WERI-Rb-1 (cell line): ENCODE measurements at regions not wholly inside any gene's neighbourhood (a gene's known extent, or its start where the extent isn't known, plus 50 kb on each side); places are given as distances from the start of the nearest gene placed in this dataset.
A peak's percentile ranks its signal among the peaks of the same experiment; 100 is the strongest.

Source experiments
- DNase-seq: peaks from one replicate; pipeline ENCODE4 v3.0.0-alpha.2; 2020
- H3K27ac ChIP-seq: fragments of 250-450 bp; sonication (Bioruptor Pico); 2 replicates; pipeline ENCODE4 v1.5.1; 2020; ENCODE audit warnings: mild to moderate bottlenecking, moderate library complexity
- H3K27me3 ChIP-seq: fragments of 250-450 bp; sonication (Bioruptor Pico); 2 replicates; pipeline ENCODE4 v1.5.1; 2021; ENCODE audit warnings: mild to moderate bottlenecking, low read depth, moderate library complexity; ENCODE audit not compliant: insufficient read depth, severe bottlenecking
- H3K36me3 ChIP-seq: fragments of 250-450 bp; sonication (Bioruptor Pico); 2 replicates; pipeline ENCODE4 v1.5.1; 2020; ENCODE audit warnings: mild to moderate bottlenecking, moderate library complexity
- H3K4me3 ChIP-seq: 2 replicates; pipeline ENCODE4 v1.5.1; 2011; ENCODE audit warnings: low read depth, mild to moderate bottlenecking, control low read depth, low read length
- H3K9me3 ChIP-seq: fragments of 250-450 bp; sonication (Bioruptor Pico); 2 replicates; pipeline ENCODE4 v1.5.1; 2021; ENCODE audit warnings: mild to moderate bottlenecking, moderate library complexity; ENCODE audit not compliant: severe bottlenecking
- TF ChIP-seq, protein P1 (sequence below): IDR thresholded peaks from 2 replicates; pipeline ENCODE4 v1.5.1; 2011; ENCODE audit warnings: low read depth, mild to moderate bottlenecking, control low read depth, inconsistent platforms, low read length

DNA sequence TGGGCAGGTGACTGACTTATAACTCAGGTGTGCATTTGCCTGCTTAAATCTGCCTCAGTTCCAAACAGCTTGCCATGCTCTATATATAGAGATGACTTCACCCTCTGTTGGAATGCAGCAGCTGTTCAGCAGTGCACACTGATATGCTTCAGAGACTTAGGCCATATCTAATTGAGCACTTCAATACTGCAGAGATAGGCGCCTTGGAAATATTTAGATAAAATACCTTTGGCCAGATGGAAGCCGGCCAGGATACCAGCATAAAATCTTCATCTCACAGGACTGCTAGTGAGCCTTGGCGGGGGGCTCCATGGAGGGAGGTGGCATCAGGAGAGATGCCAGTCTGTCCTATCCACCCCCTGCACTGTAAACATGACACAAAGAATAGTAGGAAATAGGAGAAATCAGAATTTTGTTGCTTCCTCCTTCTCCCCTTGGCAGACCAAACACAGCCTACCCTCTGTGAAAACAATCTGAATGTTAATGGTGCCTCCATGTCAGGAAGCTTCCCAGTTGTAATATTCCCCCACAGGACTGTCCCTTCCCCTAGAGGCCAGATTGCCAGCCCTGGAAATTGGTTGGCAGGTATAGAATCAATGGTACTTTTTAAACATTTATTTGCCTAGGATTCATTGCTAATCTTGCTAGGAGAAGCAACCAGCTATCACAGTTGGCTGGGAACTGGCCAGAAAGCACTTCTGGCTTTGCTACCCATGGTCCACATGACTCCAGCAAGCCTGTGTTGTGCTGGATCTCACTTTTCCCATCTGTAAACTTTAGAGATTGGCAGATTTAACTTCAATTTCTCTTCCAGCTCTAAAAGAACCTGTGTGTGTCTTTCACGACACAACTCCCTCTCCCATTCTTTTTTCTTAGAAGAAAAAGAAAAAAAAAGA is 215.5 kb upstream of the KCNMB2 start:
- Histone ChIP-seq H3K9me3 (no peaks in the 10 kb centered on the region), H3K4me3 (no peak overlapping the region), H3K27ac (no peak overlapping the region), H3K27me3 (no peaks in the 10 kb centered on the region), H3K36me3 (no peaks in the 10 kb centered on the region)
- peak; percentile 13 for DNase-seq
- TF ChIP-seq, protein P1, sequence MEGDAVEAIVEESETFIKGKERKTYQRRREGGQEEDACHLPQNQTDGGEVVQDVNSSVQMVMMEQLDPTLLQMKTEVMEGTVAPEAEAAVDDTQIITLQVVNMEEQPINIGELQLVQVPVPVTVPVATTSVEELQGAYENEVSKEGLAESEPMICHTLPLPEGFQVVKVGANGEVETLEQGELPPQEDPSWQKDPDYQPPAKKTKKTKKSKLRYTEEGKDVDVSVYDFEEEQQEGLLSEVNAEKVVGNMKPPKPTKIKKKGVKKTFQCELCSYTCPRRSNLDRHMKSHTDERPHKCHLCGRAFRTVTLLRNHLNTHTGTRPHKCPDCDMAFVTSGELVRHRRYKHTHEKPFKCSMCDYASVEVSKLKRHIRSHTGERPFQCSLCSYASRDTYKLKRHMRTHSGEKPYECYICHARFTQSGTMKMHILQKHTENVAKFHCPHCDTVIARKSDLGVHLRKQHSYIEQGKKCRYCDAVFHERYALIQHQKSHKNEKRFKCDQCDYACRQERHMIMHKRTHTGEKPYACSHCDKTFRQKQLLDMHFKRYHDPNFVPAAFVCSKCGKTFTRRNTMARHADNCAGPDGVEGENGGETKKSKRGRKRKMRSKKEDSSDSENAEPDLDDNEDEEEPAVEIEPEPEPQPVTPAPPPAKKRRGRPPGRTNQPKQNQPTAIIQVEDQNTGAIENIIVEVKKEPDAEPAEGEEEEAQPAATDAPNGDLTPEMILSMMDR: no peak

- DNase-seq: no peak
- H3K36me3 ChIP-seq: no peaks in the 10 kb centered on the region
- TF ChIP-seq, protein P1: no peak
- no peaks in the 10 kb centered on the region for H3K9me3 ChIP-seq
- no peaks in the 10 kb centered on the region for H3K27me3 ChIP-seq
- H3K4me3 ChIP-seq: no peak overlapping the region
- H3K27ac ChIP-seq: no peak overlapping the region
Measured at GRCh38 chr3:178324356-178324755, 211.9 kb upstream of the KCNMB2 start.

- Histone ChIP-seq H3K9me3 (no peaks in the 10 kb centered on the region), H3K36me3 (no peaks in the 10 kb centered on the region), H3K27ac (no peak overlapping the region), H3K4me3 (no peak overlapping the region), H3K27me3 (no peaks in the 10 kb centered on the region)
- DNase-seq: no peak
- TF ChIP-seq, protein P1: no peak
Measured at GRCh38 chr3:178325330-178325729, 210.9 kb upstream of the KCNMB2 start.

- no peak overlapping the region for H3K27ac ChIP-seq
- no peak for DNase-seq
- H3K4me3 ChIP-seq: no peak overlapping the region
- no peaks in the 10 kb centered on the region for H3K9me3 ChIP-seq
- H3K27me3 ChIP-seq: no peaks in the 10 kb centered on the region
- no peaks in the 10 kb centered on the region for H3K36me3 ChIP-seq
- TF ChIP-seq, protein P1: no peak
Measured at GRCh38 chr3:178329936-178330335, 206.3 kb upstream of the KCNMB2 start.

DNA sequence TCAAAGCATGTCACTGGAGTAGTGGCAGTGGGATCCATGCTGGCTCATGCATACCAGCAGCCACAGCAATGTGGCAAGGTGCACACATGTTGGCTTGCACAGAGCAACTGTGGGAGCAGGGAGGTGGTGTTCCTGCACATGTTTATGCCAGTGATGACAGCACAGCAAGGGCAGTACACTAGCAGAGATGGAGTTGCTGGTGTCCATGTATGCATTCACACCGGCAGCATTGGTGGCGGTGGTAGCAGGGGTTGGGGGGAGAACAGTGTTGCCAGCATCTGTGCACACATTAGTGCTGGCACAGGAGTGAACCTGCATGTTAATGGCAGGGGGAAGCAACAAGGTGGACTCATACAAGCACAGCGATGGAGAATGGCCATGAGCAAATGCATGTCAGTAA is 202.0 kb upstream of the KCNMB2 start:
- DNase-seq: no peak
- TF ChIP-seq, protein P1: no peak

DNA sequence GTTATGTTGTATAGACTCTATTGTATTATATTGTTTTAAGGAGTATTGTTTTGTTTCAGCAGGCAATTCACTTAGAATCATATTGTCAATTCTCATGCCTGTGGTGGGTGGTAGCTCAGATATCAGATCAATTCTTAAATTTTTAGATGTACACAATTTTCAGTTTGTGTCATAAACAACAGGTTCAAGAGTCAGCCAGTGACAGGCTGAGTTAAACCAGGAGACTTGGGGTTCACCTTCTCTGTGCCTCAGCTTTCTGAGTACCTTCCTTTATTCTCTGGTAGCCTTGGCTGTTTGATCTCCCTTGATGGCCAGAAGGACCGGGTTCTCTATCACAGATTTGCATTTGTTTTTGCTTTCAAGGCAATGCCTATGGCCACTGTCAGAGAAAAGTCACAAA is 199.9 kb upstream of the KCNMB2 start:
- H3K27me3 ChIP-seq: no peaks in the 10 kb centered on the region
- no peak for DNase-seq
- no peak overlapping the region for H3K4me3 ChIP-seq
- H3K36me3 ChIP-seq: no peaks in the 10 kb centered on the region
- H3K27ac ChIP-seq: no peak overlapping the region
- TF ChIP-seq, protein P1: no peak
- H3K9me3 ChIP-seq: no peaks in the 10 kb centered on the region

More for the DNA sequence above, 202.0 kb upstream of the KCNMB2 start:
- H3K9me3 ChIP-seq: no peaks in the 10 kb centered on the region
- H3K27me3 ChIP-seq: no peaks in the 10 kb centered on the region
- H3K36me3 ChIP-seq: no peaks in the 10 kb centered on the region
- H3K27ac ChIP-seq: no peak overlapping the region
- H3K4me3 ChIP-seq: no peak overlapping the region
